Subcutaneous abdominal adipose tissue (tissue), 5 donors: ENCODE measurements at regions not wholly inside any gene's neighbourhood (a gene's known extent, or its start where the extent isn't known, plus 50 kb on each side); places are given as distances from the start of the nearest gene placed in this dataset.

Experiments used
- H3K27ac ChIP-seq: one replicate; pipeline ENCODE4 v1.7.0; 2013; ENCODE audit warnings: low read depth, mild to moderate bottlenecking, inconsistent platforms, low read length, moderate library complexity
- H3K27me3 ChIP-seq, 5 donors: one replicate each; pipeline ENCODE4 v1.7.0; 2013; ENCODE audit warnings: low read length in 5 of 5, inconsistent platforms in 1 of 5; ENCODE audit not compliant: control insufficient read depth in 5 of 5, insufficient read depth in 4 of 5
- H3K36me3 ChIP-seq, 5 donors: one replicate each; pipeline ENCODE4 v1.7.0; 2013; ENCODE audit warnings: low read length in 5 of 5; ENCODE audit not compliant: control insufficient read depth in 5 of 5, insufficient read depth in 5 of 5
- H3K4me1 ChIP-seq, 5 donors: one replicate each; pipeline ENCODE4 v1.7.0; 2013; ENCODE audit warnings: low read length in 5 of 5, mild to moderate bottlenecking in 3 of 5, moderate library complexity in 1 of 5; ENCODE audit not compliant: control insufficient read depth in 5 of 5, insufficient read depth in 5 of 5
- H3K4me3 ChIP-seq, 5 donors: one replicate each; pipeline ENCODE4 v1.7.0; 2013; ENCODE audit warnings: low read length in 5 of 5, low read depth in 1 of 5
- H3K9ac ChIP-seq, 5 donors: one replicate each; pipeline ENCODE4 v1.7.0; 2013; ENCODE audit warnings: low read length in 5 of 5, mild to moderate bottlenecking in 4 of 5, moderate library complexity in 3 of 5
- H3K9me3 ChIP-seq, 5 donors: one replicate each; pipeline ENCODE4 v1.7.0; 2013; ENCODE audit warnings: low read length in 5 of 5; ENCODE audit not compliant: control insufficient read depth in 5 of 5
- donor health status: healthy.
- donor health status: healthy.
- donor health status: healthy.
- donor health status: healthy.
- donor health status: healthy.

DNA sequence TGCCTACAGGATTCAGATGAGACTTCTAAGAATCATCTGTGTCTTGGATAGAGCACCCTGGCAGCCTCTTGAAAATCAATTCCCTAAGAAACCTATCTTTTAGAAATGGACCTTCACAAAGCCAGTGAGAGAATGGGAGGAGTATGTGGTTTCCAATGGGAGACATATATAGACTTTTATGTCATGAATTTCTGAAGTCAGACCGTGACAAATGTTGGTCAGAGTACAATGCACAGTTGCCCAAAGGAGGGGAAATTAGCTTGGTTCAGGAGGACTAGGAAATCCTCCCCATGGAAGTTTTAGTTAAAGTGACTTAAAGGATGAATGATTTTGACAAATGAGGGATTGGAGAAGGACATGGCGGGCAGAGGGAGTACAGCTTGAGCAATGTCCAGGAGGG lies 194.4 kb downstream of the DAD1 start:
- Histone ChIP-seq H3K9me3 (no peaks in the 10 kb centered on the region), H3K4me3 (no peak overlapping the region), H3K9ac (no peak overlapping the region), H3K36me3 (no peaks in the 10 kb centered on the region), H3K27me3 (no peaks in the 10 kb centered on the region), H3K27ac (no peak overlapping the region), H3K4me1 (peaks cover 0 to 3% (median 0%) of the 10 kb centered on the region in 5 donors)

- H3K36me3 ChIP-seq = no peaks in the 10 kb centered on the region
- no peak overlapping the region for H3K27ac ChIP-seq
- H3K4me1 ChIP-seq = peaks cover 0 to 3% (median 0%) of the 10 kb centered on the region in 5 donors
- no peak overlapping the region for H3K9ac ChIP-seq
- no peak overlapping the region for H3K4me3 ChIP-seq
- no peaks in the 10 kb centered on the region for H3K9me3 ChIP-seq
- H3K27me3 ChIP-seq = no peaks in the 10 kb centered on the region
These were observed 195.2 kb downstream of the DAD1 start for GRCh38 chr14:22393796-22394195.

DNA sequence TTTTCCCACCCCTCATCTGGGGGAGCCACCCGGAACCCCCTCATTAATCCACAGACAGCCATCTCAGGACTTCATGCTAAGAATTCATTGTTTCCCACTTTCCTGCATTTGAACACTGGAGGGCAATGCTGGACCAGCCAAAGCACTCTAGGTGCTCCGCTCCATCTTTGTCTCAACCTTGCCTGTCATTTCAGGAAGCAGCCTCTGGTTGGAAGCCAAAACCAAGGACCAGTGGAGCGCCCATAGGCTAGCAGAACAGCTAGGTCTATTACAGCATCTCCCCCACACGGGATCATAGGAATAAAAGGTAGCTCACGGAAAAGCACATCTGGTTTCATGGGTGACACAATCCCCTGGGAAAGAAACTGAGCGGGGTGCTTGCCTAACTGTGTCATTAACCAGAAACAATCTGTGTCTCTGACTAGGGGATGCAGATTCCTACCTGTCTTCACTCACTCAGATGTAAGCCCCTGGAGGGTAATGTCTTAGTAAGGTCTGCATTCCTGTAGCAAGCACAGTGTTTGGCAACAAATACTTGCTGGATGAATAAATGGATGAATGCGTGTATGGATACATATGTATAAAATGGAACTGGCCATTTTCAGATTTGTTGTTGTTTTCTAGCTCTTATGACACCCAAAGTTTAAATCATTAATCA lies 197.0 kb downstream of the DAD1 start:
- H3K4me3 ChIP-seq = no peak overlapping the region
- no peak overlapping the region for H3K27ac ChIP-seq
- no peaks in the 10 kb centered on the region for H3K9me3 ChIP-seq
- peaks cover 0 to 3% (median 0%) of the 10 kb centered on the region in 5 donors for H3K27me3 ChIP-seq
- no peaks in the 10 kb centered on the region for H3K36me3 ChIP-seq
- H3K4me1 ChIP-seq = peaks cover 0 to 9% (median 7%) of the 10 kb centered on the region in 5 donors
- H3K9ac ChIP-seq = no peak overlapping the region

DNA sequence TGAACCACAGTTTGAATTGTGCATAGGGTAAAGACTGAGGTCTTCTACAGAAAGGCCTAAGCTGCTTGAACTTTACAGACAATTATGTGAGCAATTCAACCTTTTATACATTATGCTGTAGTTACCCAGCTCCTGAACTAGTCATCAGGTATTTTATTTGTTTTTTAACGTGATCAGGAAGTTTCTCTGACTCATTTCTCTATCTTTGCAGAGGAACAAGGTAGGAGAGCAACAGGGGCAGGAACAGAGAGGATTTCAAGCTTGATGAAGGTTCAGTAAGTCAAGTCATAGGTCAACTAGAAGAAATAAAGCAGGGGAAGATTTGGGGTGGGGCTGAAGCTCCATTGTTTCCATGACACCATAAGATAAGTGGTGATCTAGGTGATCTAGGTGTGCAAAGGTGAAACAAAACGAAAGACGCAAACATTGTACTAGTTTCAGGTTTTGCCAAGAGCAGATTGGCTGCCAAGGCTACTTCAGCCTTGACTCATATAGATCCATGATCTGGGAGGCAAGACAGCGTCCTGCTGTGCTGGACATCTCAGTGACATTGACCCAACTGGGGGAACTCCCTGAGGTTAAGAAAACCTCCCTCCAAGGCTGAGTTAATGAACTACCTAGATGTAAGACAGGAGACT lies 198.1 kb downstream of the DAD1 start:
- peaks cover 0 to 9% (median 7%) of the 10 kb centered on the region in 5 donors for H3K4me1 ChIP-seq
- no peaks in the 10 kb centered on the region for H3K9me3 ChIP-seq
- no peak overlapping the region for H3K4me3 ChIP-seq
- H3K9ac ChIP-seq = no peak overlapping the region
- peaks cover 0 to 3% (median 0%) of the 10 kb centered on the region in 5 donors for H3K27me3 ChIP-seq
- no peaks in the 10 kb centered on the region for H3K36me3 ChIP-seq
- no peak overlapping the region for H3K27ac ChIP-seq

GRCh38 chr14:22390195-22390594 lies 198.8 kb downstream of the DAD1 start:
- Histone ChIP-seq H3K27ac (no peak overlapping the region), H3K4me3 (no peak overlapping the region), H3K4me1 (peaks cover 0 to 9% (median 7%) of the 10 kb centered on the region in 5 donors)

DNA sequence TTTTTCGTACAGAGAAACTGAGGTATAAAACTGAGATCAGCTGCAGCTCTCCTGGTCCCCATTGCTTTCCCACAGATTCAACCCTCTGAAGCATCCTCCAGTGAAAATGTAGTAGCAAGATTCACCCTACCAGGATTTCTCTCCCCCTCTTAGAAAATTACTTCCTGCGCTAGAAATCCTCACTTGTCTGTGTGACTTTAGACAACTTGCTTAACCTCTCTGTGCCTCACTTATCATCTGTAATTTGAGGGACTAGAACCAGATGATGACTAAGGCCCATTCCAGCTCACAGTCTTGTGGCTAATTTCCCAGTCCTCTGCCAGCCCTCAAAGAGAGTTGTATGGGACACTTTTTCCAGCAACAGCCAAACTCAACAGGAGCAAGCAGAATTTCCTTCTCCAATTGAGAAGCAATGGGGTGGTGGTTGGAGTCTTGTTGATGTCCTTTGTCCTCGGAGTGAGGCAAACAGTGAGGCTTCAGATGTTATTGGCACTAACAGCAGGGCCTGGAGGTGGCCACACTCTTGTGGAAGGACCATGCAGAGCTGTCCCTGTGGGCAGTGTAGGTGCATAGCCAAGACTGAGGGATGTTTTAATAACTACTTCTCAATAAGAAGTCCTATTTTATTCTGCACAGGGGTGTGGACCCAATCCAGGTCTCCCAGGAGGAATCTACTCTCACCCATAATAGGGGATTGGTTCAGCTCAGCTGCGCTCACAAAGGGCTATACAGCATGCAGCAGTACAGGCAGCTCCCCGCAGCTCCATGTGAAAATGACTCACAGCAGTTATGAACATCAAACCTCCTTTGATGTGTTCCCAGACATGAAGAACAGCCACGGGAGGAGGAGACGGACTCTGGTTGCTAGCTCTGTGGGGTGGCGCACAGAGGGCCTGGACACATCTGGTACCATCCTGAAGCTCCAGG lies 200.1 kb downstream of the DAD1 start:
- Histone ChIP-seq H3K4me1 (peaks cover 0 to 9% (median 7%) of the 10 kb centered on the region in 5 donors), H3K36me3 (no peaks in the 10 kb centered on the region), H3K9ac (no peak overlapping the region), H3K27ac (no peak overlapping the region), H3K9me3 (no peaks in the 10 kb centered on the region), H3K4me3 (no peak overlapping the region), H3K27me3 (peaks cover 0 to 8% (median 3%) of the 10 kb centered on the region in 5 donors)

More at GRCh38 chr14:22390195-22390594, 198.8 kb downstream of the DAD1 start:
- Histone ChIP-seq H3K9me3 (no peaks in the 10 kb centered on the region), H3K9ac (no peak overlapping the region), H3K27me3 (peaks cover 0 to 3% (median 0%) of the 10 kb centered on the region in 5 donors), H3K36me3 (no peaks in the 10 kb centered on the region)

GRCh38 chr14:22387776-22388241 lies 201.2 kb downstream of the DAD1 start:
- Histone ChIP-seq H3K27ac (no peak overlapping the region), H3K4me3 (peak overlapping the region in 1 of 5 donors; percentile 25), H3K27me3 (peaks cover 0 to 12% (median 3%) of the 10 kb centered on the region in 5 donors)

DNA sequence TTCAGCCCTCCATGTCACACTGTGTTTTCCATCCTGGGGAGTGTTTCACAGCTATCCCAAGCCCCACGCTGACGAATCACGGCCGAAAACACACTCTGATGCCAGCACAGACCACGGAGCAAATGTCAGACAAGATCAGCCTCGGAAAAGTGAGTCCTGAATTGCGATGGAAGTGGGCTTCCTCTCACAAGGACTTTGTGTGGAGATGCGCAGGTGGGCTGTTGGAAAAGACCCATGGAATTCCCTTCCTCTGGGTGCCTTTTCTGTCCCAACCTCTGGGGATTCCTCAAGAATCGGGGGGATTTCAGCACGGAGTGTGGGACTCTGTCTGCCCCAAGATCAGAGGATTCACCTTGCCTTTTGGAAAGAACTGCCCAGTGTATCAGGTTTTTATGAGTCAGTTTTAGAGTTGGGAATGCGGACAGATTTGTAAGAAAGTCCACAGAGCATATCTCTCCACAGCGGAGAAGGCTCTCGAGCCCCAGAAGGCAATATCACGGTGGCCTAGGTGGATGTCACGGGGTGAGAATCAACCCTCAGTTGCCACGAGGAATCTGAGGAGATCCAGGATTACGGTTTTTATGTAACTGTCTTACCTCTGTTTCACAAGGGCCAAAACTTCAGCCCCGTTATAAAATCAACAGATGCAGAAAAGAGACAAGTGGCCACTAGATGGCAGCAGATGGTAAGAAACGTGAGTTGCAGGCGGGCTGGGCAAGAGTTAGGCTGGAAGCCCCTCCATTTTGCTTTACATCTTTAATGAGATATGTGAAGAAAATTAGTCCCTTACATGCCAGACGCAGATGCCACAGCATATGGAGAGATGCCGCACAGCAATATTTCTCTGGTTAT lies 201.9 kb downstream of the DAD1 start:
- no peaks in the 10 kb centered on the region for H3K36me3 ChIP-seq
- H3K4me3 ChIP-seq = peak overlapping the region in 1 of 5 donors; percentile 25
- H3K27me3 ChIP-seq = peaks cover 0 to 12% (median 3%) of the 10 kb centered on the region in 5 donors
- H3K9ac ChIP-seq = no peak overlapping the region
- peaks cover 0 to 9% (median 7%) of the 10 kb centered on the region in 5 donors for H3K4me1 ChIP-seq
- no peaks in the 10 kb centered on the region for H3K9me3 ChIP-seq
- H3K27ac ChIP-seq = no peak overlapping the region

More at GRCh38 chr14:22387776-22388241, 201.2 kb downstream of the DAD1 start:
- Histone ChIP-seq H3K9me3 (no peaks in the 10 kb centered on the region), H3K4me1 (peaks cover 0 to 9% (median 7%) of the 10 kb centered on the region in 5 donors), H3K36me3 (no peaks in the 10 kb centered on the region), H3K9ac (no peak overlapping the region)

- Histone ChIP-seq H3K36me3 (no peaks in the 10 kb centered on the region), H3K9ac (no peak overlapping the region), H3K27ac (no peak overlapping the region), H3K4me1 (peaks cover 0 to 11% (median 6%) of the 10 kb centered on the region in 5 donors), H3K9me3 (no peaks in the 10 kb centered on the region), H3K4me3 (no peak overlapping the region), H3K27me3 (peaks cover 0 to 12% (median 3%) of the 10 kb centered on the region in 5 donors)
These were observed 204.0 kb downstream of the DAD1 start for GRCh38 chr14:22384974-22385526.
